ENCODE measurements at regions not wholly inside any gene's neighbourhood (a gene's known extent, or its start where the extent isn't known, plus 50 kb on each side); places are given as distances from the start of the nearest gene placed in this dataset.

DNA sequence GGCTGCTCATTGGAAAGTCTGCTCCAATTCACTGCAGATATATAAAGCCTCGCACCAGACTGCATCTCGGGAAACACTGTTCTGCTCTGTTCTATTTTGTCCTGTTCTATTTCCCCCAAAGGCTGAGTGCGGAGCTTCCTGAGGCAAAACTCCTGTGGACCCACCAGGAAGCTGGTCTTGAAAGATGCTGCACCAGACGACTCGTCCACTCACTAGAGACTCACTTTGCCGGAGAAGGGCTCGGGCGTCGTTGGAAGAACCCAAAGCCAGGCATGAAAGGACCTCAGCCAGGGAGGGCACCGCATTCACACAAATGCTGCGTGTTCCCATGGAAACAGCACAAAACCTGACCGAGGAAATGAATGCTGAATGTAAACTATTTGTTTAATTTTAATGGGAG lies 331.2 kb upstream of the SFSWAP start:
- TF ChIP-seq, protein P1, sequence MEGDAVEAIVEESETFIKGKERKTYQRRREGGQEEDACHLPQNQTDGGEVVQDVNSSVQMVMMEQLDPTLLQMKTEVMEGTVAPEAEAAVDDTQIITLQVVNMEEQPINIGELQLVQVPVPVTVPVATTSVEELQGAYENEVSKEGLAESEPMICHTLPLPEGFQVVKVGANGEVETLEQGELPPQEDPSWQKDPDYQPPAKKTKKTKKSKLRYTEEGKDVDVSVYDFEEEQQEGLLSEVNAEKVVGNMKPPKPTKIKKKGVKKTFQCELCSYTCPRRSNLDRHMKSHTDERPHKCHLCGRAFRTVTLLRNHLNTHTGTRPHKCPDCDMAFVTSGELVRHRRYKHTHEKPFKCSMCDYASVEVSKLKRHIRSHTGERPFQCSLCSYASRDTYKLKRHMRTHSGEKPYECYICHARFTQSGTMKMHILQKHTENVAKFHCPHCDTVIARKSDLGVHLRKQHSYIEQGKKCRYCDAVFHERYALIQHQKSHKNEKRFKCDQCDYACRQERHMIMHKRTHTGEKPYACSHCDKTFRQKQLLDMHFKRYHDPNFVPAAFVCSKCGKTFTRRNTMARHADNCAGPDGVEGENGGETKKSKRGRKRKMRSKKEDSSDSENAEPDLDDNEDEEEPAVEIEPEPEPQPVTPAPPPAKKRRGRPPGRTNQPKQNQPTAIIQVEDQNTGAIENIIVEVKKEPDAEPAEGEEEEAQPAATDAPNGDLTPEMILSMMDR (IDR thresholded peaks at IDR 0.05; ENCODE audit: insufficient read depth, low read length, poor library complexity, severe bottlenecking) = no peak
- Histone ChIP-seq H3K27me3 (ENCODE audit: control insufficient read depth, insufficient read depth, low read length) (peaks cover 10% of the 10 kb centered on the region), H3K36me3 (ENCODE audit: control insufficient read depth, insufficient read depth, low read length) (no peaks in the 10 kb centered on the region), H3K4me3 (ENCODE audit: low read depth, low read length) (no peak overlapping the region)
- DNase-seq (ENCODE audit: low read depth) = no peak

DNA sequence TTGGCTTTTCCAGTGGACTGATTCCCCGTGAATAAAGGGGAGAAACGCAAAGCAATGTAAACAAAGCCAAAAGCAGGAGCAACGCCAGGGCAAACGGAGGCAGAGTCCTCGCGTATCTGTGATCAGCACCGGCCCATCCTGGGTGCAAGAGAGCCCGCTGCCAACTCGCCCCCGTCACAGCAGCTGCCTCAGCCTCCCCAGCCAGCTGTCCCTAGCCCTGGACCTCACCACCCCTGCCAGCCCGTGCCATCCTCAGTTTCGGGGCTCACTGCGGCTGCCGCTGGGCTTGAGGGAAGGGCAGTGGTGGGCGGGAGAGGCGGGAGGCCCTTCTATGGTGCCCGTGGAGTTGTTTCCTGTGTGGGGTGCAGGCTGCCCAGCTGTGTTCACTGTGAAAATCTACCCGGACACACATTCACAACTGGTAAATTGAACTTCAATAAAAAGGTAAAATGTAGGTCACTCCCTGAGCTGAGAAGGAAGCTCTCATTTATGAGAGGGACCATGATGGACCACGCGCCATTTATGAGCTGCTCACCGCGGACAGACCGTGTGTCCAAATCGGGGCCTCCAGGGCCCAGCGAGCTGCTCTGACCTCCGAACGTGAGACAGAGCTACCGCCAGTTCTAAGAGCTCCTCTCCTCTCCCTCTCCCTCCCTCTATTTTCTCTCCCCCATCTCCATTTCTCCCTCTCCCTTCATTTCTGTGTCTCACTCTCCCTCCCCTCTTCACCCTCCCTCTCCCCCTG lies 330.5 kb upstream of the SFSWAP start:
- H3K4me3 ChIP-seq (ENCODE audit: low read depth, low read length) = no peak overlapping the region

DNA sequence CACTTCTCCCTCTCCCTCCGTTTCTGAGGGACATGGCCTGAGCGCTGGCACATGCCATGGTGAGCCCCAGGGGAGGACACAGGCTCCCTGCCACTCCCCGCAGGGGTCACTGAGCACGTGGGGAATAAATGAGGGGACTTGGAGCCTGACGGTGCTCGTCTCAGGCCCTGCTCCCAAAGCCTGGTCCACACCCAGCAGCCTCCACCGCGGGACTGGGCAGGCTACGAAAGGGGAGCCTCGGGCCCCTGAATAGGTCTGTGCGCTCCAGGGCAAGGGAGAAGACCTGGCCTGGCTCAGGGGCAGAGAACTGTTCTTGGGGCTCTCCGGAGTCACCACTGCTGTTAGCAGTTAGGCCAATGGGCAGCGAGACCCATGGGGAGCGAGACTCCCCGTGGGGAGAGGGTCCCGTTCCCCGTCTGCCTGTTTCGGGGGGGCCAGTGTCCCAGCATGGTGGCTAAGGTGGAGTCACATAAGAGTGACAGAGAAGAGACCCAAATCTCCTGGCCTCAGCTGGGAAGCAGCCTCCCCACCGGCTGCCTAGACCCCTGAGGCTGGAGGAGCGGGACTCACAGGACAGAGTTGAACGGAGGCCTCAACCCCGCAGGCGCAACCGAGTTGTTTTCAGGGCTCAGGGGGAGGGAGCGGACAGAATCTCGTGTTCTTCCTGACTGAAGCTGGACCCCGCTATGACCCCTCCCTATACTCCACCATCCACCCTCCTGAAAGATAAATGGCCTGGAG lies 329.8 kb upstream of the SFSWAP start:
- DNase-seq (ENCODE audit: low read depth) = no peak
- TF ChIP-seq, protein P1 (IDR thresholded peaks at IDR 0.05; ENCODE audit: insufficient read depth, low read length, poor library complexity, severe bottlenecking) = no peak
- Histone ChIP-seq H3K4me3 (ENCODE audit: low read depth, low read length) (no peak overlapping the region), H3K27me3 (ENCODE audit: control insufficient read depth, insufficient read depth, low read length) (peaks cover 10% of the 10 kb centered on the region), H3K36me3 (ENCODE audit: control insufficient read depth, insufficient read depth, low read length) (no peaks in the 10 kb centered on the region)

More for the DNA sequence above, 330.5 kb upstream of the SFSWAP start:
- peaks cover 10% of the 10 kb centered on the region for H3K27me3 ChIP-seq (ENCODE audit: control insufficient read depth, insufficient read depth, low read length)
- TF ChIP-seq, protein P1 (IDR thresholded peaks at IDR 0.05; ENCODE audit: insufficient read depth, low read length, poor library complexity, severe bottlenecking) = no peak
- no peaks in the 10 kb centered on the region for H3K36me3 ChIP-seq (ENCODE audit: control insufficient read depth, insufficient read depth, low read length)
- DNase-seq (ENCODE audit: low read depth) = no peak

DNA sequence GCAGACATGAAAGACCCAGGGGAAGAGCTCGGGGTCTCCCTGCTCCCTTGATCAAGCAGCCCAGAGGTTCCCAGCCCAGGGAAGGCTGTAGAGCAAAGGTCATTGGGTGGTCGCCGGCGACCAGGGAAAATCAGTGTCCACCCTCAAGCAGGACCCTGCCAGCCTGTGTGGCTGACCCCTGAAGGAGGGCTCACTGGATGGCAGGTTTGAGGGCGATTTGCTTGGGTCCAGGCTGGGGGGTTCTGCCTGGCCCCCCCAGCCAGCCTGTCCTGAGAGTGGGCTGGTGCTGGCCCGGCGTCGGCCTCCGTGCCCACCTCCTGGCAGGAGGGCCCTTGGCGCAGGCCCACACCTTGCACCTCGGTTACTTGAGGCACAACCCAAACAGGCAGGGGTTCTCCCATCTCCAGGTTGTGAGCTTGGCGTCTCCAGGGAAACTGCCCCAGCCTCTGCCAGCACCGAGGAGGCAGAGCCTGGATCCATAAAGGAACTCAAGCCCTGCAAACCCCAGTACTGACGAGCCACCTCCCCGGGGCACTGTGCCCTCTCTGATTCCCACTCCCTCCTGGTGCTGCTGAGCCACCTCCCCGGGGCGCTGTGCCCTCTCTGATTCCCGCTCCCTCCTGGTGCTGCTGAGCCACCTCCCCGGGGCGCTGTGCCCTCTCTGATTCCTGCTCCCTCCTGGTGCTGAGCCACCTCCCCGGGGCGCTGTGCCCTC lies 329.0 kb upstream of the SFSWAP start:
- H3K4me3 ChIP-seq (ENCODE audit: low read depth, low read length) = no peak overlapping the region
- TF ChIP-seq, protein P1 (IDR thresholded peaks at IDR 0.05; ENCODE audit: insufficient read depth, low read length, poor library complexity, severe bottlenecking) = no peak
- H3K36me3 ChIP-seq (ENCODE audit: control insufficient read depth, insufficient read depth, low read length) = no peaks in the 10 kb centered on the region
- peaks cover 10% of the 10 kb centered on the region for H3K27me3 ChIP-seq (ENCODE audit: control insufficient read depth, insufficient read depth, low read length)
- no peak for DNase-seq (ENCODE audit: low read depth)

DNA sequence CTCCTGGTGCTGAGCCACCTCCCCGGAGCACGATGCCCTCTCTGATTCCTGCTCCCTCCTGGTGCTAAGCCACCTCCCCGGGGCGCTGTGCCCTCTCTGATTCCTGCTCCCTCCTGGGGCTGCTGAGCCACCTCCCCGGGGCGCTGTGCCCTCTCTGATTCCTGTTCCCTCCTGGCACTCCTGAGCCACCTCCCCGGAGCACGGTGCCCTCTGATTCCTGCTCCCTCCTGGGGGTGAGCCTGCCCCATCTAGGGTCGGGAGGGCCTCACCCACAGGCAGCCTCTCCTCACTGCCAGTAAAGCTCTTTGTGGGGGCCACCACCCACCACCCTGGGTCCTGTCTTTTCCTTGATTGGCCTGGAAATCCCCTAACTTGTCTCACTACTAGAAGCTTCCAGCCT lies 327.6 kb upstream of the SFSWAP start:
- no peaks in the 10 kb centered on the region for H3K36me3 ChIP-seq (ENCODE audit: control insufficient read depth, insufficient read depth, low read length)
- H3K4me3 ChIP-seq (ENCODE audit: low read depth, low read length) = no peak overlapping the region
- DNase-seq (ENCODE audit: low read depth) = no peak
- H3K27me3 ChIP-seq (ENCODE audit: control insufficient read depth, insufficient read depth, low read length) = peaks cover 10% of the 10 kb centered on the region
- TF ChIP-seq, protein P1 (IDR thresholded peaks at IDR 0.05; ENCODE audit: insufficient read depth, low read length, poor library complexity, severe bottlenecking) = no peak
